GM12873 (cell line): ENCODE measurements at regions not wholly inside any gene's neighbourhood (a gene's known extent, or its start where the extent isn't known, plus 50 kb on each side); places are given as distances from the start of the nearest gene placed in this dataset.

Experiments used
- TF ChIP-seq, protein P1 (sequence below): IDR thresholded peaks from 2 replicates; pipeline ENCODE4 v1.5.1; 2012; ENCODE audit warnings: low read depth, mild to moderate bottlenecking, moderate library complexity, low read length, control low read depth; ENCODE audit not compliant: insufficient read depth; ENCODE audit errors: missing control alignments

DNA sequence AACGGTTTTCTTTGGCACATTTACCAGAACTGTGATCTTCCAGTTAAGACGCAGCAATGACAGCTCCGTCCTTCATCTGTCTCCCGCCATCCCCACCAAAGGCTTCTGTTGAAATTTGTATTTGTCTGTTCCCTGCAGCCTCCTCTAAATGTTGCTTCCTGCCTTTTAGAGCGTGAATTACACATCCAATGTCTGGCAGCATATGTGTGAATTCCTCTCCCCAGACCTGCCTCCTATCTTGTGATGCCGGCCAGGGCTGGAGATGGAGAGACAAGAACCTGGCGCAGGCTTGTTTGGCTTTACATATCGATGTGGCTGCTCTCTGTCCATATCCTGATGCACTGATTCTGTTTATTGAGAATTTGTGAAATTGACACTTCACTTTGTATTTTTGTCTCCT lies 738.4 kb upstream of the TMEM132C start:
- TF ChIP-seq, protein P1, sequence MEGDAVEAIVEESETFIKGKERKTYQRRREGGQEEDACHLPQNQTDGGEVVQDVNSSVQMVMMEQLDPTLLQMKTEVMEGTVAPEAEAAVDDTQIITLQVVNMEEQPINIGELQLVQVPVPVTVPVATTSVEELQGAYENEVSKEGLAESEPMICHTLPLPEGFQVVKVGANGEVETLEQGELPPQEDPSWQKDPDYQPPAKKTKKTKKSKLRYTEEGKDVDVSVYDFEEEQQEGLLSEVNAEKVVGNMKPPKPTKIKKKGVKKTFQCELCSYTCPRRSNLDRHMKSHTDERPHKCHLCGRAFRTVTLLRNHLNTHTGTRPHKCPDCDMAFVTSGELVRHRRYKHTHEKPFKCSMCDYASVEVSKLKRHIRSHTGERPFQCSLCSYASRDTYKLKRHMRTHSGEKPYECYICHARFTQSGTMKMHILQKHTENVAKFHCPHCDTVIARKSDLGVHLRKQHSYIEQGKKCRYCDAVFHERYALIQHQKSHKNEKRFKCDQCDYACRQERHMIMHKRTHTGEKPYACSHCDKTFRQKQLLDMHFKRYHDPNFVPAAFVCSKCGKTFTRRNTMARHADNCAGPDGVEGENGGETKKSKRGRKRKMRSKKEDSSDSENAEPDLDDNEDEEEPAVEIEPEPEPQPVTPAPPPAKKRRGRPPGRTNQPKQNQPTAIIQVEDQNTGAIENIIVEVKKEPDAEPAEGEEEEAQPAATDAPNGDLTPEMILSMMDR: no peak

DNA sequence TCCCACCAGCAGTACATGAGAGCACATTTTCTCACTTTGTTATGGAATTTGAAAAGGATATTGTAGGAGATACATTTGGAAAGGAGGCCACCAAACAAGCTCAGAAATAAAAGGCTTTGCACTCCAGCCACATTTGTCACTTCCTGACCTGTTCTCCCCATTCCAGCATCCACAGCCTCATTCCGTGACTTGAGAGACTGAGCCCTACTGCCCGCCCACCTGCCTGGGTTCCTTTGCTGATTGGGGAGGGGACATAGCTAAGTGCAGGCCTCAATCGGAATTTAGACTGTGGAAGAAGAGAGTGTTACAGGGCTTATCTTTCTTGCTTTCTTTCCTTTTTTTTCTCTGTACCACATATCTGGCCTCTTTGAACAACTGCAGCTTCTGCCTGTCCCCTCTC lies 735.4 kb upstream of the TMEM132C start:
- TF ChIP-seq, protein P1: no peak

DNA sequence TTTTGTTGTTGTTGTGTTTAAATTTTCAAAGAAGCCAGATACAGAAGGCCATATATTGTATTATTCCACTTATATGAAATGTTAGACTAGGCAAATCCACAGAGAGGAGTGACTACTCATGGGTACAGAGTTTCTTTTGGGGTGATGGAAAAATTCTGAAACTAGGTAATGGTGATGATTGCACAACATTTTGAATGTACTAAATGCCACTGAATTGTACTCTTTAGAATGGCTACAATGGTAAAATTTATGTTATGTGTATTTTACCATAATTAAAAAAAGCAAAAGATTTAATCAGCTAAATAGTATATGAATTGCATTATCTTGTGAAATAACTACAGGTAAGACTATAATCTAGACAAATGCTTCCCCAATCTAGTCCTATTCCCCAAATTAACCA lies 733.6 kb upstream of the TMEM132C start:
- TF ChIP-seq, protein P1: no peak

DNA sequence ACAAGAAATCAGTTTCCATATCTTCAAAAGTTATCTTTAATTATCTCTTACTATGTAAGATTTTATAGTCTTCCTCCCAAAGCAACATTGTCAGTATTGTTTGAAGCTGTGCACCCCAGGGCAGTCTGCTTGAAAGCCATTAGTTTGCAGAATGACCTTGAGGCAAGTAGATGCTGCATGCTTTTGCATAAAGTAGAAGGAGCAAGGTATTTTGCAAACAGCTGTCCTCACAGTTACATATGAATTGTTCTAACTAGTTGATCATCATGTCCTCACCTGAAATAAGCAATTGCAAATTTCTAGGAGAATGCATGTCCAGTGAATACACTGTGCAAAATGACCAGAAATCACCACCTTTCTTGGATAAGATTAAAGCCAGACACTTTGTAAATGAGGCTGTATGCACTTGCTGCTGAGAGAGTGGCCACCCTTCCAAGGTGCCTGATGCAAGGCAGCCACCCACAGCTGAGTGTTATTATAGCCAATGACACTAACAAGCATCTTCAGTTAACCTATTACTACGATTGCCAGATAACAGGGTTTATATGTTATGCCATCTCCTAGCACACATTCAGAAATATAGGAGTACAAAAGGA lies 730.0 kb upstream of the TMEM132C start:
- TF ChIP-seq, protein P1: no peak

DNA sequence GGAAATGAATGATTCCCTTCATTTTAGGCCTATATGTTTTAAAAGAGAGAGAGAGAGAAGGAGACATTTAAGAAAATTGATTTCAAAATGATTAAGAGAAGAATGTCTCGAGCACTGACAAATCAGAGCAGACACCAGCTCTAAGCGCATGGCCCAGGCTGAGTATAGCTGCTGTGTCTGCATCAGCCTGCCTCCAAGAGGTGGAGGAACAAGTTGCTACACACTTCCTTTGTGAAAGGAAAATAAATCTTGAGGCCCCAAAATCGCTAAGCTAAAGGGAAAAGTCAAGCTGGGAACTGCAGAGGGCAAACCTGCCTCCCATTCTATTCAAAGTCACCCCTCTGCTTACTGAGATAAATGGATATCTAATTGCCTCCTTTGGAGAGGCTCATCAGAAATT lies 728.7 kb upstream of the TMEM132C start:
- TF ChIP-seq, protein P1: no peak

DNA sequence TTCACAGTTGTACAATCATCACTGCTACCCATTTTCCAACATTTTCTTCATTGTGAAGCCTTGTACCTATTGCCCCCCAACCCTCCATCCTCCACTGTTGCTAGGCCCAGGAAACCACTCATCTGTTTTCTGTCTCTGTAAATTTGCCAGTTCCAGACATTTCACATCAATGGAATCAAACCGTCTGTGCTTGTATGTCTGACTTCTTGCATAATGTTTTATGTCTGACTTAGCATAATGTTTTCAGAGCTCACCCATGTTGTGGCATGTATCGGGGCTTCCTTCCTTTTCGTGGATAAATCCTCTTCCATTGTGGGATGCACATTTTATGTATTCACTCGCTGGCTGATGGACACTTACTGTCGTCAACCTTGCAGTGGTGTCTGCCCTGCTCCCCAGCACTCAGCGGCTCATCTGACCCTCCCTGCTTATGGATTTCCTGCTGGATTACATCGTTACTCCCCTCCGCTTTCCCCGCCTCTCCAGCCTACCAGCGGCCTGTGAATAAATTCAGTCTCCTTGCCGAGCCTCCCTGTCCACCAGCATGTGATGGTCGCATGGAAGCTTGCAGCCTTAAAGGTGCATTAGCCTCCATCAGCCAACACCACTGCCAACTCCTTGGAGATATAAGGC lies 727.6 kb upstream of the TMEM132C start:
- TF ChIP-seq, protein P1: no peak

DNA sequence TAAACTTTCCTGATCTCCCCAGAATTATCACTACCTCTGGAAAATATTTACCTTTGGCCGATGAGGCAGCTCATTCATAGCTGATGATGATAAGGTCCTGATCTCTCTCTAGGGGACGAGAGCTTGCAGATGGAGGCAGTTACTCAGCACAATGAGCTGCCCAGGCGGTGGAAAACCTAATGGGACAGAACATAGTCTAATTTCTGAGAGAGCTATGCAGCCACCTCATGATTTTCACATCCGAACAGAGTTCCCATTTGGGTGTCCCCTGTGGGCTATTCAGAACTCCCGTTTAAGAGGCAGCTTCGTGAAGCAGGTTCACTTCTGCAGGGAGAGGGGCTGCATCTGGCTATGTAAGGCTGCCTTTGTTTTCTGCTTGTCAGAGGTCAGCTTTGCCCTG lies 724.6 kb upstream of the TMEM132C start:
- TF ChIP-seq, protein P1: no peak

DNA sequence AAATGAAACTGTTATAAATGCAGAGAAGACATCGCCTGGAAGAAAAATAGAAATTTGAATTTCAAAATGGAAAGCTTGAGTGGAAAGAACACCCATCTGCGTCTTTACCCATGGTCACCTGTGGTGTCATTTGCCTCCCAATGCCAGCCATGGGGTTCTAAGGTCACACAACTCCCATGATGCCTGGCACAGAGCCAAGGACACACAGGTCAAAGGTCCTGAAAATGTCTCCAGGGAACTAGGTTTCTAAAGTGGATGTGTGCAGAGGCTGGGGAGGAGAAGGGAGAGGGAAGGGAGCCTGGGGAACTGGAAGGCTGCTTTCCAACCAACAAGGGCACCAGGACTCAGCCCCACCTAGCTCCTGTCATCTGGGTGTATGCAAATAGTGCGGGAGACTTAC lies 724.0 kb upstream of the TMEM132C start:
- TF ChIP-seq, protein P1: no peak
